ENCODE measurements at regions not wholly inside any gene's neighbourhood (a gene's known extent, or its start where the extent isn't known, plus 50 kb on each side); places are given as distances from the start of the nearest gene placed in this dataset.

GRCh38 chr13:60273971-60274527 lies 110.3 kb upstream of the DIAPH3 start:
- H3K9ac ChIP-seq (ENCODE audit: insufficient read depth, low read depth, low read length) = no peak overlapping the region
- H3K27ac ChIP-seq (ENCODE audit: extremely low read length, insufficient read depth, low read length) = no peak overlapping the region
- CTCF ChIA-PET (ENCODE audit: low intra/inter-chr PET ratio, low total read pairs) = no interaction called here
- H3K79me2 ChIP-seq (ENCODE audit: insufficient read depth, low read length) = no peaks in the 10 kb centered on the region
- H3K36me3 ChIP-seq (replicated peaks in 1 of 2; ENCODE audit: control insufficient read depth in 1 of 2, insufficient read depth in 2 of 2, low read length in 2 of 2) = no peaks in the 10 kb centered on the region
- no TSS peak for BruUV-seq (replicated peaks)
- DNase-seq (ENCODE audit: low spot score) (no peak), ATAC-seq (no peak), FAIRE-seq (no peak)
- intact Hi-C loops (cut with micrococcal nuclease; ENCODE audit: unreplicated experiment) (no loop called here), in situ Hi-C loops (cut with HindIII; ENCODE audit: extremely low pct_ligation_motif_present, low pct_unique_long_range_greater_than_20kb) (no loop called here)
- H3K27me3 ChIP-seq (ENCODE audit: control insufficient read depth in 1 of 2, insufficient read depth in 2 of 2, low read length in 2 of 2) = peaks cover 0 to 4% of the 10 kb centered on the region in 2 experiments; a peak in 1 of 5 replicates
- POLR2A ChIA-PET = no interaction called here
- H3K4me3 ChIP-seq (replicated peaks in 1 of 3; ENCODE audit: insufficient read depth in 1 of 3, low read depth in 2 of 3, low read length in 3 of 3) = no peak overlapping the region
- H4K20me1 ChIP-seq (ENCODE audit: insufficient read depth, low read length) = no peaks in the 10 kb centered on the region
- no peaks in the 10 kb centered on the region for H3K4me1 ChIP-seq (ENCODE audit: insufficient read depth, low read length)
- no peak overlapping the region for H2AFZ ChIP-seq (ENCODE audit: low read length)
- no peak overlapping the region for H3K4me2 ChIP-seq (ENCODE audit: low read depth, low read length)
- no peaks in the 10 kb centered on the region for H3K9me3 ChIP-seq (ENCODE audit: low read length)
- no peak for TF ChIP-seq ZHX2 (IDR thresholded peaks at IDR 0.05; ENCODE audit: low read depth)
- TF ChIP-seq ZHX2 (CRISPR knock-in tag; IDR thresholded peaks at IDR 0.05; ENCODE audit: borderline replicate concordance) = no peak
- TF ChIP-seq, protein P1, sequence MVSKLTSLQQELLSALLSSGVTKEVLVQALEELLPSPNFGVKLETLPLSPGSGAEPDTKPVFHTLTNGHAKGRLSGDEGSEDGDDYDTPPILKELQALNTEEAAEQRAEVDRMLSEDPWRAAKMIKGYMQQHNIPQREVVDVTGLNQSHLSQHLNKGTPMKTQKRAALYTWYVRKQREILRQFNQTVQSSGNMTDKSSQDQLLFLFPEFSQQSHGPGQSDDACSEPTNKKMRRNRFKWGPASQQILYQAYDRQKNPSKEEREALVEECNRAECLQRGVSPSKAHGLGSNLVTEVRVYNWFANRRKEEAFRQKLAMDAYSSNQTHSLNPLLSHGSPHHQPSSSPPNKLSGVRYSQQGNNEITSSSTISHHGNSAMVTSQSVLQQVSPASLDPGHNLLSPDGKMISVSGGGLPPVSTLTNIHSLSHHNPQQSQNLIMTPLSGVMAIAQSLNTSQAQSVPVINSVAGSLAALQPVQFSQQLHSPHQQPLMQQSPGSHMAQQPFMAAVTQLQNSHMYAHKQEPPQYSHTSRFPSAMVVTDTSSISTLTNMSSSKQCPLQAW (CRISPR knock-in tag; IDR thresholded peaks at IDR 0.05) = no peak
- TF ChIP-seq HDAC6 (IDR thresholded peaks at IDR 0.05; ENCODE audit: low read depth, low read length) = no peak
- TF ChIP-seq ATF2 (CRISPR knock-in tag; IDR thresholded peaks at IDR 0.05) = no peak
- no peak for TF ChIP-seq NFE2L2 (IDR thresholded peaks at IDR 0.05; ENCODE audit: low read length)
- TF ChIP-seq ZNF101 (CRISPR knock-in tag; IDR thresholded peaks at IDR 0.05; ENCODE audit: borderline replicate concordance, low read depth) = no peak
- no peak for TF ChIP-seq ZNF367 (CRISPR knock-in tag; IDR thresholded peaks at IDR 0.05; ENCODE audit: borderline replicate concordance)
- TF ChIP-seq, protein P2, sequence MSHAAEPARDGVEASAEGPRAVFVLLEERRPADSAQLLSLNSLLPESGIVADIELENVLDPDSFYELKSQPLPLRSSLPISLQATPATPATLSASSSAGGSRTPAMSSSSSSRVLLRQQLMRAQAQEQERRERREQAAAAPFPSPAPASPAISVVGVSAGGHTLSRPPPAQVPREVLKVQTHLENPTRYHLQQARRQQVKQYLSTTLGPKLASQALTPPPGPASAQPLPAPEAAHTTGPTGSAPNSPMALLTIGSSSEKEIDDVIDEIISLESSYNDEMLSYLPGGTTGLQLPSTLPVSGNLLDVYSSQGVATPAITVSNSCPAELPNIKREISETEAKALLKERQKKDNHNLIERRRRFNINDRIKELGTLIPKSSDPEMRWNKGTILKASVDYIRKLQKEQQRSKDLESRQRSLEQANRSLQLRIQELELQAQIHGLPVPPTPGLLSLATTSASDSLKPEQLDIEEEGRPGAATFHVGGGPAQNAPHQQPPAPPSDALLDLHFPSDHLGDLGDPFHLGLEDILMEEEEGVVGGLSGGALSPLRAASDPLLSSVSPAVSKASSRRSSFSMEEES (CRISPR knock-in tag; IDR thresholded peaks at IDR 0.05) = no peak
- TF ChIP-seq PHF20 (CRISPR knock-in tag; IDR thresholded peaks at IDR 0.05) = no peak
- TF ChIP-seq NCOA2 (CRISPR knock-in tag; IDR thresholded peaks at IDR 0.05) = no peak
- no peak for TF ChIP-seq ZNF496 (CRISPR knock-in tag; IDR thresholded peaks at IDR 0.05; ENCODE audit: insufficient replicate concordance)
- no peak for TF ChIP-seq JUN (CRISPR knock-in tag; IDR thresholded peaks at IDR 0.05)
- no peak for TF ChIP-seq RARA (CRISPR knock-in tag; IDR thresholded peaks at IDR 0.05)
- no peak for TF ChIP-seq ETV6 (CRISPR knock-in tag; conservative IDR thresholded peaks at IDR 0.05)
- TF ChIP-seq CBFB (CRISPR knock-in tag; IDR thresholded peaks at IDR 0.05) = no peak
